CD14-positive monocyte (primary cell): ENCODE measurements at regions not wholly inside any gene's neighbourhood (a gene's known extent, or its start where the extent isn't known, plus 50 kb on each side); places are given as distances from the start of the nearest gene placed in this dataset.

Source experiments
- DNase-seq, 3 donors: peaks; one replicate each; pipeline ENCODE4 v3.0.0-alpha.2; 2011 to 2022
- H2AFZ ChIP-seq: 2 replicates; pipeline ENCODE4 v1.6.0; 2012; ENCODE audit warnings: mild to moderate bottlenecking, low read depth, low read length, inconsistent platforms; ENCODE audit not compliant: insufficient read depth, poor library complexity, severe bottlenecking
- H3K27ac ChIP-seq, 2 donors: 1 replicate in 1 of 2; 2 replicates in 1 of 2; pipeline ENCODE4 v1.5.1; 2012 to 2013; ENCODE audit warnings: low read length in 2 of 2, control low read depth in 1 of 2, inconsistent platforms in 1 of 2, low read depth in 1 of 2, mild to moderate bottlenecking in 1 of 2
- H3K27me3 ChIP-seq, 2 donors: one replicate each; pipeline versions ENCODE4 v1.6.0 to v1.6.1; 2011 to 2013; ENCODE audit warnings: low read length in 2 of 2; ENCODE audit not compliant: control insufficient read depth in 2 of 2, insufficient read depth in 2 of 2
- H3K36me3 ChIP-seq, 2 donors: replicated peaks in 1 of 2; 1 replicate in 1 of 2; 2 replicates in 1 of 2; pipeline versions ENCODE4 v1.5.1 to v1.6.1; 2012 to 2013; ENCODE audit warnings: low read length in 2 of 2, control low read depth in 1 of 2, inconsistent platforms in 1 of 2, mild to moderate bottlenecking in 1 of 2; ENCODE audit not compliant: insufficient read depth in 2 of 2, control insufficient read depth in 1 of 2
- H3K4me1 ChIP-seq, 2 donors: 1 replicate in 1 of 2; 2 replicates in 1 of 2; pipeline versions ENCODE4 v1.5.1 to v1.6.1; 2012 to 2013; ENCODE audit warnings: low read length in 2 of 2, control low read depth in 1 of 2, inconsistent platforms in 1 of 2, mild to moderate bottlenecking in 1 of 2, moderate library complexity in 1 of 2; ENCODE audit not compliant: insufficient read depth in 2 of 2, control insufficient read depth in 1 of 2
- H3K4me2 ChIP-seq: replicated peaks from 2 replicates; pipeline ENCODE3; 2012; ENCODE audit warnings: low read length, moderate library complexity, mild to moderate bottlenecking; ENCODE audit not compliant: poor library complexity, severe bottlenecking; ENCODE audit errors: extremely low read depth
- H3K4me3 ChIP-seq, 3 experiments: fragments of 200-600 bp in 1 of 3; sonication (generic) in 1 of 3; replicated peaks in 1 of 3; 1 replicate in 2 of 3; 2 replicates in 1 of 3; pipeline ENCODE4 v1.5.1; 2011 to 2013; ENCODE audit warnings: low read length in 3 of 3, mild to moderate bottlenecking in 3 of 3, control low read depth in 2 of 3, low read depth in 2 of 3, inconsistent platforms in 1 of 3, moderate library complexity in 1 of 3
- H3K79me2 ChIP-seq: 2 replicates; pipeline ENCODE4 v1.6.0; 2012; ENCODE audit warnings: mild to moderate bottlenecking, control low read depth, inconsistent platforms, low read length, moderate library complexity; ENCODE audit not compliant: insufficient read depth
- H3K9ac ChIP-seq: 2 replicates; pipeline ENCODE4 v1.6.0; 2017; ENCODE audit warnings: low read length, mild to moderate bottlenecking; ENCODE audit not compliant: insufficient read depth, poor library complexity, severe bottlenecking
- H3K9me3 ChIP-seq, 2 donors: replicated peaks in 1 of 2; 1 replicate in 1 of 2; 2 replicates in 1 of 2; pipeline versions ENCODE4 v1.5.1 to v1.6.1; 2012 to 2013; ENCODE audit warnings: low read length in 2 of 2, control low read depth in 1 of 2; ENCODE audit not compliant: control insufficient read depth in 1 of 2, insufficient read depth in 1 of 2
- H4K20me1 ChIP-seq: 2 replicates; pipeline ENCODE4 v1.6.0; 2012; ENCODE audit warnings: mild to moderate bottlenecking, low read length, control low read depth, moderate library complexity; ENCODE audit not compliant: insufficient read depth
- H3K27ac Mint-ChIP-seq, 7 donors: one replicate each; pipeline ENCODE4 v1.8.0; 2020; ENCODE audit warnings: mild to moderate bottlenecking in 7 of 7, mixed read lengths in 7 of 7, moderate library complexity in 6 of 7, inconsistent platforms in 2 of 7
- H3K27me3 Mint-ChIP-seq, 3 donors: one replicate each; pipeline ENCODE4 v1.8.0; 2021 to 2022; ENCODE audit warnings: low read depth in 3 of 3, mild to moderate bottlenecking in 3 of 3, mixed read lengths in 3 of 3, moderate library complexity in 3 of 3, inconsistent platforms in 1 of 3
- H3K36me3 Mint-ChIP-seq, 2 donors: one replicate each; pipeline ENCODE4 v1.8.0; 2020; ENCODE audit warnings: mixed read lengths in 2 of 2, inconsistent platforms in 1 of 2, mild to moderate bottlenecking in 1 of 2
- H3K4me1 Mint-ChIP-seq: one replicate; pipeline ENCODE4 v1.8.0; 2020; ENCODE audit warnings: mild to moderate bottlenecking, mixed read lengths
- H3K4me3 Mint-ChIP-seq, 2 donors: one replicate each; pipeline ENCODE4 v1.8.0; 2020; ENCODE audit warnings: mild to moderate bottlenecking in 2 of 2, mixed read lengths in 2 of 2, moderate library complexity in 1 of 2
- H3K9me3 Mint-ChIP-seq, 7 donors: one replicate each; pipeline ENCODE4 v1.8.0; 2020 to 2022; ENCODE audit warnings: mixed read lengths in 7 of 7, mild to moderate bottlenecking in 6 of 7, moderate library complexity in 6 of 7, inconsistent platforms in 2 of 7
- CTCF ChIP-seq: fragments of 200-600 bp; IDR thresholded peaks from one replicate; pipeline ENCODE4 v1.8.0; 2022; ENCODE audit warnings: antibody characterized with exemption, mild to moderate bottlenecking
- WGBS: methylation state at CpG from one replicate; pipeline ENCODE4 v1.1.5; 2013; ENCODE audit warnings: missing lambda C conversion rate; ENCODE audit not compliant: insufficient coverage; 5-methylcytosine and 5-hydroxymethylcytosine counted together
- intact Hi-C, 2 donors: fragments of 100-400 bp; cut with micrococcal nuclease; formaldehyde crosslinking; loops; one replicate each; pipeline versions ENCODE4 v1.15.0 to v1.15.1; 2023

DNA sequence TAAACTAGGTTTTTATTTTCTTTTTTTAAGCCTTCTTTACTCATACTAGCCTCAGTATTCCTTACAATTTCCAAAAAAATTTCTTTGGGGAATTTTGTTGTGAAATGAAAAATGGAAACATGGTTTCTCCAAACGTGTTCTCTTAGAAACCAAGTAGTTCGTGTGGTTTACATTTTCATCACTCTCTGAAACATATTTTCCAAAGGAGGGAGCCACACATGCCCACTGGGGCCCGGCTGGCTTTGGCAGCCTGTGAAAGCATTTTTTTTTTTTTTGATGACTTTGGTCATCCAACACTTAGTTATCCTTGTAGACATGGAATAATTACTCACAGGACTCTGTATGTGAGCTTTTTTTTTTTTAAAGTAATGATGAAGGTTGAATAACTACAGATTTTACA lies 169.6 kb downstream of the C7orf25 start:
- TF ChIP-seq CTCF: no peak
- intact Hi-C loops: no loop called here
- DNase-seq: no peak
- no peaks in the 10 kb centered on the region for H3K79me2 ChIP-seq
- Mint-ChIP-seq H3K36me3 (no peaks in the 10 kb centered on the region), H3K4me1 (no peaks in the 10 kb centered on the region), H3K27ac (no peak overlapping the region), H3K9me3 (peaks cover 0 to 8% (median 3%) of the 10 kb centered on the region in 7 donors), H3K27me3 (no peaks in the 10 kb centered on the region), H3K4me3 (no peak overlapping the region)
- H3K36me3 ChIP-seq: no peaks in the 10 kb centered on the region
- H3K9me3 ChIP-seq: no peaks in the 10 kb centered on the region
- no peak overlapping the region for H2AFZ ChIP-seq
- no peak overlapping the region for H3K4me3 ChIP-seq
- no peaks in the 10 kb centered on the region for H3K4me1 ChIP-seq
- H3K9ac ChIP-seq: no peak overlapping the region
- no peak overlapping the region for H3K27ac ChIP-seq
- no peak overlapping the region for H3K4me2 ChIP-seq
- no peaks in the 10 kb centered on the region for H4K20me1 ChIP-seq
- H3K27me3 ChIP-seq: no peaks in the 10 kb centered on the region
- 77% methylated on average over 2 of the region's 3 CpGs for WGBS

DNA sequence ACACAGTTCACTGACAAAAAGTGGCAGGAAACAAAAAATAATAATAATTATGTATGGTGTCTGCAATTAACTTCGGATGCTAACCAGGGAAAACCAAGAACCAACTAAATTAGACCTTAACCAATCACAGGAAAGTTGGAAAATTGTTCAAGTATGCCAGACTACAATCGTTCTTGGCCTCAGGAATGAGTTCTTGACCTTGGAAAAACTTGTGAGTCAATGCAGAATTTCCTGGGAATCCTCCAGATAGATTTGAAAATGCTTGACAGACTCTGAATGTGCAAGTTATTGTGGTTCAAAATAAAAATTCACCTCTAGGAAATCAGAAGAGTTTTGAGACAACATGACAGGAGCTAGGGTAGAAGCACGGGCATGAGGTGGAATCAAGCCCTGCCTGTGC lies 171.5 kb downstream of the C7orf25 start:
- H3K36me3 Mint-ChIP-seq: no peaks in the 10 kb centered on the region
- Histone ChIP-seq H2AFZ (no peak overlapping the region), H3K9me3 (no peaks in the 10 kb centered on the region), H3K4me1 (no peaks in the 10 kb centered on the region), H3K79me2 (no peaks in the 10 kb centered on the region), H3K4me3 (no peak overlapping the region), H3K36me3 (no peaks in the 10 kb centered on the region), H3K27me3 (no peaks in the 10 kb centered on the region), H4K20me1 (no peaks in the 10 kb centered on the region), H3K9ac (no peak overlapping the region), H3K27ac (no peak overlapping the region), H3K4me2 (no peak overlapping the region)
- H3K4me3 Mint-ChIP-seq: no peak overlapping the region
- peaks cover 2 to 12% (median 4%) of the 10 kb centered on the region in 7 donors for H3K9me3 Mint-ChIP-seq
- no peak overlapping the region for H3K27ac Mint-ChIP-seq
- H3K4me1 Mint-ChIP-seq: no peaks in the 10 kb centered on the region
- intact Hi-C loops: no loop called here
- WGBS: 83% methylated on average over 1 of the region's 3 CpGs
- DNase-seq: no peak
- H3K27me3 Mint-ChIP-seq: peaks cover 0 to 2% (median 0%) of the 10 kb centered on the region in 3 donors
- TF ChIP-seq CTCF: no peak
